DND-41 (cell line): ENCODE measurements at regions not wholly inside any gene's neighbourhood (a gene's known extent, or its start where the extent isn't known, plus 50 kb on each side); places are given as distances from the start of the nearest gene placed in this dataset.
A peak's percentile ranks its signal among the peaks of the same experiment; 100 is the strongest.

Experiments used
- CTCF ChIP-seq: IDR thresholded peaks from 2 replicates; pipeline ENCODE4 v1.5.1; 2012; ENCODE audit warnings: borderline replicate concordance, low read length, moderate library complexity, mild to moderate bottlenecking; ENCODE audit not compliant: poor library complexity, severe bottlenecking; ENCODE audit errors: extremely low read depth
- EZH2 ChIP-seq: IDR thresholded peaks from 3 replicates; pipeline ENCODE4 v1.6.1; 2012; ENCODE audit warnings: borderline replicate concordance, low read depth, mild to moderate bottlenecking, moderate library complexity, low read length, inconsistent platforms; ENCODE audit not compliant: severe bottlenecking

- TF ChIP-seq CTCF (peak; percentile 20), EZH2 (no peak)
Measured at GRCh38 chr14:99034711-99035171, 237.3 kb downstream of the BCL11B start.
